Suprapubic skin (tissue), 4 donors: ENCODE measurements at regions not wholly inside any gene's neighbourhood (a gene's known extent, or its start where the extent isn't known, plus 50 kb on each side); places are given as distances from the start of the nearest gene placed in this dataset.

Experiments
- DNase-seq, 2 donors: peaks; one replicate each; pipeline ENCODE4 v3.0.0-alpha.2; 2019; ENCODE audit warnings: low spot score in 2 of 2
- H3K27ac ChIP-seq: fragments of 200-600 bp; sonication (generic); one replicate; pipeline ENCODE4 v1.5.1; 2019
- H3K27me3 ChIP-seq: fragments of 200-600 bp; sonication (generic); one replicate; pipeline ENCODE4 v1.5.1; 2019
- H3K36me3 ChIP-seq: fragments of 200-600 bp; sonication (generic); one replicate; pipeline ENCODE4 v1.5.1; 2019
- H3K4me1 ChIP-seq: fragments of 200-600 bp; sonication (generic); one replicate; pipeline ENCODE4 v1.5.1; 2019
- H3K4me3 ChIP-seq: fragments of 200-600 bp; sonication (generic); one replicate; pipeline ENCODE4 v1.5.1; 2019; ENCODE audit warnings: mild to moderate bottlenecking
- H3K9me3 ChIP-seq: fragments of 200-600 bp; sonication (generic); one replicate; pipeline ENCODE4 v1.5.1; 2019
- CTCF ChIP-seq, 2 donors: fragments of 200-600 bp in 1 of 2; fragments of 450-650 bp in 1 of 2; sonication (generic) in 1 of 2; IDR thresholded peaks; one replicate each; pipeline ENCODE4 v1.5.1; 2016 to 2019; ENCODE audit warnings: antibody characterized with exemption in 2 of 2, mild to moderate bottlenecking in 1 of 2, moderate library complexity in 1 of 2
- EP300 ChIP-seq: sonication (generic); formaldehyde crosslinking; IDR thresholded peaks from one replicate; pipeline ENCODE4 v1.6.1; 2017; ENCODE audit warnings: antibody characterized with exemption
- POLR2A ChIP-seq, 2 donors: fragments of 450-650 bp; IDR thresholded peaks; one replicate each; pipeline ENCODE4 v1.6.1; 2017; ENCODE audit warnings: antibody characterized with exemption in 2 of 2, mild to moderate bottlenecking in 2 of 2, moderate library complexity in 2 of 2
- POLR2AphosphoS5 ChIP-seq, 3 donors: sonication (generic); formaldehyde crosslinking; IDR thresholded peaks; one replicate each; pipeline ENCODE4 v1.6.1; 2017; ENCODE audit warnings: antibody characterized with exemption in 3 of 3
- WGBS: methylation state at CpG from one replicate; pipeline ENCODE4 v1.1.5; 2018; 5-methylcytosine and 5-hydroxymethylcytosine counted together

GRCh38 chr3:26536955-26537354, 85.6 kb upstream of the LRRC3B start:
- TF ChIP-seq POLR2A (IDR thresholded peaks at IDR 0.05) = no peak
- no peak for TF ChIP-seq POLR2AphosphoS5 (IDR thresholded peaks at IDR 0.05)
- no peak for TF ChIP-seq EP300
- no peak for TF ChIP-seq CTCF (IDR thresholded peaks at IDR 0.05)
- Histone ChIP-seq H3K4me1 (no peaks in the 10 kb centered on the region), H3K9me3 (no peaks in the 10 kb centered on the region), H3K27me3 (no peaks in the 10 kb centered on the region), H3K4me3 (no peak overlapping the region), H3K27ac (no peak overlapping the region), H3K36me3 (no peaks in the 10 kb centered on the region)
- WGBS = 86% methylated on average over 2 of the region's 2 CpGs
- DNase-seq = no peak

DNA sequence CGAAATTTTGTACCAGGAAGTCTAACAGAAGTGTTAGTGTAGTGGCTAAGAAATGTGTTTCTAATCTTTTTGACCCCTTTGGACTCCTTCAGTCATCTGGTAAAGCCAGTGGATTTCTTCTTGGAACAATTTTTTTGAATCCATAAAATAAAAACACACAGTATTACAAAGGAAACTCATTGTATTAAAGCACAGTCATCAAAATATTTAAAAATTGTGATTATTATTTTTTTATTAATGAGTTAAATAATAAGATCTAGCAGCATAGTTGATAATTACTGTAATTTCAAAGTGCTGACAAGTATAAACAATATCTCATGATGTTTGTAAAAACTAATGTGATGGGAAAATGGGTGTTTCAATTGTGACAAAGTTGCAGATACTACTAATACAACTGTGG, 72.2 kb upstream of the LRRC3B start:
- 52% methylated on average over 1 of the region's 1 CpG for WGBS
- H3K27me3 ChIP-seq = no peaks in the 10 kb centered on the region
- H3K4me1 ChIP-seq = no peaks in the 10 kb centered on the region
- no peak overlapping the region for H3K27ac ChIP-seq
- DNase-seq = no peak
- H3K4me3 ChIP-seq = no peak overlapping the region
- H3K36me3 ChIP-seq = no peaks in the 10 kb centered on the region
- no peak for TF ChIP-seq POLR2A (IDR thresholded peaks at IDR 0.05)
- TF ChIP-seq POLR2AphosphoS5 (IDR thresholded peaks at IDR 0.05) = no peak
- TF ChIP-seq CTCF (IDR thresholded peaks at IDR 0.05) = no peak
- no peak for TF ChIP-seq EP300
- no peaks in the 10 kb centered on the region for H3K9me3 ChIP-seq

DNA sequence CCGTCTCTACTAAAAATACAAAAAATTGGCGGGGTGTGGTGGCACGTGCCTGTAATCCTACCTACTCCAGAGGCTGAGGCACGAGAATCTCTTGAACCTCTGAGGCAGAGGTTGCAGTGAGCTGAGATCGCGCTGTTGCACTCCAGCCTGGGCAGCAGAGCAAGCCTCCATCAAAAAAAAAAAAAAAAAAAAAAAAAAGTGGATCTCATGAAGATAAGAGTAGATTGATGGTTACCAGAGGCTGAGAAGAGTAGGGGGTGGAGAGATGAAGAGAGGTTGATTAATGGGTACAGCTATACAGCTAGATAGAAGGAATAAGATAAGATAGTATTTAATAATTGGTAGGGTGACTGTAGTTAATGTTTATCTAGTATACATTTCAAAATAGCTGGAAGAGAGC, 65.9 kb upstream of the LRRC3B start:
- no peak overlapping the region for H3K4me3 ChIP-seq
- WGBS = 76% methylated on average over 6 of the region's 6 CpGs
- no peak for DNase-seq
- TF ChIP-seq POLR2A (IDR thresholded peaks at IDR 0.05) = no peak
- TF ChIP-seq POLR2AphosphoS5 (IDR thresholded peaks at IDR 0.05) = no peak
- no peak for TF ChIP-seq CTCF (IDR thresholded peaks at IDR 0.05)
- no peak for TF ChIP-seq EP300
- no peaks in the 10 kb centered on the region for H3K9me3 ChIP-seq
- H3K27me3 ChIP-seq = no peaks in the 10 kb centered on the region
- no peak overlapping the region for H3K27ac ChIP-seq
- H3K36me3 ChIP-seq = no peaks in the 10 kb centered on the region
- H3K4me1 ChIP-seq = no peaks in the 10 kb centered on the region

GRCh38 chr3:26558257-26558656, 64.3 kb upstream of the LRRC3B start:
- TF ChIP-seq EP300 = no peak
- TF ChIP-seq POLR2A (IDR thresholded peaks at IDR 0.05) = no peak
- no peak for TF ChIP-seq CTCF (IDR thresholded peaks at IDR 0.05)
- no peak for TF ChIP-seq POLR2AphosphoS5 (IDR thresholded peaks at IDR 0.05)
- 91% methylated on average over 1 of the region's 1 CpG for WGBS
- H3K4me3 ChIP-seq = no peak overlapping the region
- no peaks in the 10 kb centered on the region for H3K9me3 ChIP-seq
- no peak for DNase-seq
- no peak overlapping the region for H3K27ac ChIP-seq
- H3K4me1 ChIP-seq = no peaks in the 10 kb centered on the region
- H3K27me3 ChIP-seq = no peaks in the 10 kb centered on the region
- no peaks in the 10 kb centered on the region for H3K36me3 ChIP-seq

- Histone ChIP-seq H3K36me3 (no peaks in the 10 kb centered on the region), H3K9me3 (no peaks in the 10 kb centered on the region), H3K4me3 (no peak overlapping the region), H3K4me1 (no peaks in the 10 kb centered on the region), H3K27me3 (no peaks in the 10 kb centered on the region), H3K27ac (no peak overlapping the region)
- DNase-seq = no peak
- no peak for TF ChIP-seq POLR2AphosphoS5 (IDR thresholded peaks at IDR 0.05)
- no peak for TF ChIP-seq EP300
- 59% methylated on average over 3 of the region's 3 CpGs for WGBS
Observed at GRCh38 chr3:26559227-26559626, 63.3 kb upstream of the LRRC3B start.

DNA sequence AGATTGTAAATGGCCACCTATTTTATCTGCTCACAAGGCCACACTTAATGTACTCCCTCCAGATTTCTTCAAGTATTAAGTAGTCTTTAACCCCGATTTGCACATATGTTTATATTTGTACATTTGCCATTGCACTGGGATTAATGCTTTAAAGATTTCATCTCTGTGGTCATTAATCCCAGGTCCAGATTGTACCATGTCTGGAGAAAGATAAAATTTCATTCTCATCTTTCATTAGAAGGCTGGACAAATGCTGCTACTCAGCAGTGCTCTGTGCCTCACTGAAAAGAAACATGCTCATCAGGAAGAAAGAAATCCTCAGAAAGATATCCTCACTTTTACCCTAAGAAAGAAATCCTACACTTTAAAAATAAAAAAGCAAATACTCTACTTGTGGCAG, 62.5 kb upstream of the LRRC3B start:
- no peak overlapping the region for H3K27ac ChIP-seq
- no peaks in the 10 kb centered on the region for H3K36me3 ChIP-seq
- H3K9me3 ChIP-seq = no peaks in the 10 kb centered on the region
- H3K4me3 ChIP-seq = no peak overlapping the region
- no peak for TF ChIP-seq CTCF (IDR thresholded peaks at IDR 0.05)
- no peak for TF ChIP-seq EP300
- TF ChIP-seq POLR2A (IDR thresholded peaks at IDR 0.05) = no peak
- no peaks in the 10 kb centered on the region for H3K4me1 ChIP-seq
- 81% methylated on average over 1 of the region's 1 CpG for WGBS
- no peak for DNase-seq
- no peaks in the 10 kb centered on the region for H3K27me3 ChIP-seq
